Loucy (cell line): ENCODE measurements at regions not wholly inside any gene's neighbourhood (a gene's known extent, or its start where the extent isn't known, plus 50 kb on each side); places are given as distances from the start of the nearest gene placed in this dataset.

Source experiments
- CTCF ChIP-seq: fragments of 200-600 bp; sonication (generic); conservative IDR thresholded peaks from 2 replicates; pipeline ENCODE4 v1.5.1; 2014; ENCODE audit warnings: mild to moderate bottlenecking, antibody characterized with exemption, low read length
- EZH2phosphoT487 ChIP-seq: fragments of 200-600 bp; IDR thresholded peaks from 2 replicates; pipeline ENCODE4 v1.6.1; 2018; ENCODE audit warnings: antibody characterized with exemption, mild to moderate bottlenecking, moderate library complexity, borderline replicate concordance

- TF ChIP-seq EZH2phosphoT487 (no peak), CTCF (no peak)
These were observed 110.8 kb upstream of the CADPS start for GRCh38 chr3:62986061-62986460.
